ENCODE measurements at regions not wholly inside any gene's neighbourhood (a gene's known extent, or its start where the extent isn't known, plus 50 kb on each side); places are given as distances from the start of the nearest gene placed in this dataset.

GRCh38 chr7:41047789-41048191 lies 655.1 kb downstream of the INHBA start:
- TF ChIP-seq CTCF (IDR thresholded peaks at IDR 0.05; ENCODE audit: low read depth, low read length) = no peak
- Histone ChIP-seq H3K9me3 (ENCODE audit: low read depth) (no peaks in the 10 kb centered on the region), H3K27ac (peak overlapping the region; percentile 80), H3K36me3 (no peaks in the 10 kb centered on the region), H3K4me3 (no peak overlapping the region), H3K27me3 (no peaks in the 10 kb centered on the region), H3K4me1 (ENCODE audit: low read depth) (peaks cover 33% of the 10 kb centered on the region)
- DNase-seq (ENCODE audit: low read depth in 1 of 2, low spot score in 1 of 2) = peak; percentile 52 to 73

GRCh38 chr7:41047211-41047610 lies 655.7 kb downstream of the INHBA start:
- H3K4me1 ChIP-seq (ENCODE audit: low read depth) = peaks cover 30% of the 10 kb centered on the region
- no peak for TF ChIP-seq CTCF (IDR thresholded peaks at IDR 0.05; ENCODE audit: low read depth, low read length)
- no peaks in the 10 kb centered on the region for H3K36me3 ChIP-seq
- DNase-seq (ENCODE audit: low read depth in 1 of 2, low spot score in 1 of 2) = peak; percentile 11 to 14
- H3K27ac ChIP-seq = peak overlapping the region; percentile 80
- H3K9me3 ChIP-seq (ENCODE audit: low read depth) = no peaks in the 10 kb centered on the region
- no peak overlapping the region for H3K4me3 ChIP-seq
- H3K27me3 ChIP-seq = no peaks in the 10 kb centered on the region

- Histone ChIP-seq H3K4me3 (no peak overlapping the region), H3K27me3 (no peaks in the 10 kb centered on the region), H3K4me1 (ENCODE audit: low read depth) (peaks cover 30% of the 10 kb centered on the region), H3K27ac (peak overlapping the region; percentile 80), H3K9me3 (ENCODE audit: low read depth) (no peaks in the 10 kb centered on the region), H3K36me3 (no peaks in the 10 kb centered on the region)
- DNase-seq (ENCODE audit: low read depth in 1 of 2, low spot score in 1 of 2) = peak in 1 of 2 donors; percentile 42
- TF ChIP-seq CTCF (IDR thresholded peaks at IDR 0.05; ENCODE audit: low read depth, low read length) = no peak
Measured at GRCh38 chr7:41046776-41047175, 656.1 kb downstream of the INHBA start.

- Histone ChIP-seq H3K27ac (peak overlapping the region; percentile 80), H3K9me3 (ENCODE audit: low read depth) (no peaks in the 10 kb centered on the region), H3K4me1 (ENCODE audit: low read depth) (peaks cover 30% of the 10 kb centered on the region), H3K36me3 (no peaks in the 10 kb centered on the region), H3K4me3 (no peak overlapping the region), H3K27me3 (no peaks in the 10 kb centered on the region)
- no peak for TF ChIP-seq CTCF (IDR thresholded peaks at IDR 0.05; ENCODE audit: low read depth, low read length)
- DNase-seq (ENCODE audit: low read depth in 1 of 2, low spot score in 1 of 2) = peak in 1 of 2 donors; percentile 77
Measured at GRCh38 chr7:41046221-41046761, 656.6 kb downstream of the INHBA start.

GRCh38 chr7:41045556-41046123 lies 657.2 kb downstream of the INHBA start:
- Histone ChIP-seq H3K9me3 (ENCODE audit: low read depth) (no peaks in the 10 kb centered on the region), H3K4me3 (no peak overlapping the region), H3K36me3 (no peaks in the 10 kb centered on the region), H3K4me1 (ENCODE audit: low read depth) (peaks cover 30% of the 10 kb centered on the region), H3K27me3 (no peaks in the 10 kb centered on the region), H3K27ac (no peak overlapping the region)
- TF ChIP-seq CTCF (IDR thresholded peaks at IDR 0.05; ENCODE audit: low read depth, low read length) = no peak
- no peak for DNase-seq (ENCODE audit: low read depth in 1 of 2, low spot score in 1 of 2)
